GM10248 (cell line): ENCODE measurements at regions not wholly inside any gene's neighbourhood (a gene's known extent, or its start where the extent isn't known, plus 50 kb on each side); places are given as distances from the start of the nearest gene placed in this dataset.

Source experiments
- CTCF ChIA-PET: fragments of 300-600 bp; sonication (Branson Sonifier 250); formaldehyde crosslinking; extraction: SDS; loops from one replicate; lab custom pipeline; 2021; ENCODE audit warnings: antibody characterized with exemption; lab: Yijun Ruan, JAX
- POLR2A ChIA-PET: fragments of 350-650 bp; sonication (Branson Sonifier 250); formaldehyde crosslinking; extraction: SDS; loops from one replicate; lab custom pipeline; 2020; ENCODE audit warnings: antibody characterized with exemption; lab: Yijun Ruan, JAX
- DNase-seq: peaks from one replicate; pipeline ENCODE4 v3.0.0; 2012; ENCODE audit errors: extremely low spot score
- TF ChIP-seq, protein P1 (sequence below): IDR thresholded peaks from 2 replicates; pipeline ENCODE4 v1.5.1; 2012; ENCODE audit warnings: mild to moderate bottlenecking, low read depth; ENCODE audit errors: extremely low read depth, missing control alignments, control extremely low read depth

DNA sequence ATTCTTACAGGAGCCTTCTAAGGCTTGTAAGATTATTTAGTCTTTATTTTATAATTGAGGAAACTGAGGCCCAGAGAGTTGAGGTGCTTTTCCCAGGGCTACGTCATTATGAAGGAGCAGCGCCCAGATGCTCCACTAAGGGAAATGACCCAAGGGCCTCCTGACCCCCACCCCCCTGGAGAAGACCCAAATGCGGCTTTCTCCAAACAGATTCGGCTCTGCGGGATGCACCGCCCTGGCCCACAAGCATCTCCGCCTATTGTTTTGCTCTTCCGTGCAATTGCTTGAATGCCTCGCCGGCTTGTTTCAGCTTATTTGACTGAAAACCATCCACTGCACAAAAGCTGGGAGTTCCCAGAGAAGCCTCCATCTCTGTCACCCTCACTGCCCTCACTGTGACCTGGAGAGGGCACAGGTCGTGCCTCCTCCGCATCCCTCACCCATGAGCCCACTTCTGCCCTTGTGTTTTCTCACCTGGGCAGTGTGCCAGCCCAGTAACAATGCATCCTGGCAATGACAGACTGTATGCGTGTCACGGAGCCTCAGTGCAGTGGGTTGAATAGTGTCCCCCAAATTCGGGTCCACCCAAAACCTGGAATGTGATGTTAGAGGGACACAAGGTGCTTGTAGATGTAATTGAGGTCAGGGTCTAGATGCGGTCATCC lies 790.2 kb downstream of the TBC1D22A start:
- TF ChIP-seq, protein P1, sequence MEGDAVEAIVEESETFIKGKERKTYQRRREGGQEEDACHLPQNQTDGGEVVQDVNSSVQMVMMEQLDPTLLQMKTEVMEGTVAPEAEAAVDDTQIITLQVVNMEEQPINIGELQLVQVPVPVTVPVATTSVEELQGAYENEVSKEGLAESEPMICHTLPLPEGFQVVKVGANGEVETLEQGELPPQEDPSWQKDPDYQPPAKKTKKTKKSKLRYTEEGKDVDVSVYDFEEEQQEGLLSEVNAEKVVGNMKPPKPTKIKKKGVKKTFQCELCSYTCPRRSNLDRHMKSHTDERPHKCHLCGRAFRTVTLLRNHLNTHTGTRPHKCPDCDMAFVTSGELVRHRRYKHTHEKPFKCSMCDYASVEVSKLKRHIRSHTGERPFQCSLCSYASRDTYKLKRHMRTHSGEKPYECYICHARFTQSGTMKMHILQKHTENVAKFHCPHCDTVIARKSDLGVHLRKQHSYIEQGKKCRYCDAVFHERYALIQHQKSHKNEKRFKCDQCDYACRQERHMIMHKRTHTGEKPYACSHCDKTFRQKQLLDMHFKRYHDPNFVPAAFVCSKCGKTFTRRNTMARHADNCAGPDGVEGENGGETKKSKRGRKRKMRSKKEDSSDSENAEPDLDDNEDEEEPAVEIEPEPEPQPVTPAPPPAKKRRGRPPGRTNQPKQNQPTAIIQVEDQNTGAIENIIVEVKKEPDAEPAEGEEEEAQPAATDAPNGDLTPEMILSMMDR = no peak
- DNase-seq = no peak
- ChIA-PET CTCF (no interaction called here), POLR2A (no interaction called here)

DNA sequence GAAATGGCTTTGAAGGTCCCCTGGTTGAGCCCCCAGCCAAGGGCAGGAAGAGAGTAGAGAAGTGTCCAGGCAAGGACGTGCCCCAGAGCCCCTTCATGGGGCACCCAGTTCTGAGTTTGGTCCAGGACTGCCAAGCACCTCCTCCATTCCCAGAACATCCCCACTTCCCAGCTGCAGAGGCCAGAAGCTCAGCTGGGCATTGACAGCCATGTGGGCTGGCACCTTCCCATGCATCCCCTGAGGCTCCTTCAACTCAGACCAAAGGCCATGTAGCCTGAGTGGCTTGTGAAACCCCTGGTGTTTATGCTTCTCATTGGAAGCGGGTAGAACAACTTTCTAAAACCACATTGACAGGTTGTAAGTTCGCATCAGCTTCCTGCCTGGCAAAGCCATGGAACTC lies 789.6 kb downstream of the TBC1D22A start:
- ChIA-PET POLR2A (no interaction called here), CTCF (no interaction called here)
- no peak for DNase-seq
- TF ChIP-seq, protein P1 = no peak

DNA sequence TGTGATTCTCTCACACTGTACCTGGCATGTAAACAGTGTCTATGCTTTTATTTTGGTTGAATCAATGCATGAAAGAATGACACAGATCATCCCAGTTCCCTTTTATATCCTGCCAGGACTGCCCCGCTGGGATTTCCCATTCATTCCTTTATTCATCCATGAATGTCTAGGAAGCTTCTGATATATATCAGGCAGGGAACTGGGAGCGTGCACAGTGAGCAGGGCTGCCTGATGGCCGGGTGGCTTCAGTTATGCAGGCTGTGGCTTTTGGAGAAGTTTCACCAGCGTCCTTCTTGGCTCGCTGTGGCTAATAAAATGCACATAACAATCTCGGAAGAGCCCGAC lies 789.0 kb downstream of the TBC1D22A start:
- CTCF ChIA-PET = no interaction called here
- TF ChIP-seq, protein P1 = no peak
- POLR2A ChIA-PET = no interaction called here
- DNase-seq = no peak

DNA sequence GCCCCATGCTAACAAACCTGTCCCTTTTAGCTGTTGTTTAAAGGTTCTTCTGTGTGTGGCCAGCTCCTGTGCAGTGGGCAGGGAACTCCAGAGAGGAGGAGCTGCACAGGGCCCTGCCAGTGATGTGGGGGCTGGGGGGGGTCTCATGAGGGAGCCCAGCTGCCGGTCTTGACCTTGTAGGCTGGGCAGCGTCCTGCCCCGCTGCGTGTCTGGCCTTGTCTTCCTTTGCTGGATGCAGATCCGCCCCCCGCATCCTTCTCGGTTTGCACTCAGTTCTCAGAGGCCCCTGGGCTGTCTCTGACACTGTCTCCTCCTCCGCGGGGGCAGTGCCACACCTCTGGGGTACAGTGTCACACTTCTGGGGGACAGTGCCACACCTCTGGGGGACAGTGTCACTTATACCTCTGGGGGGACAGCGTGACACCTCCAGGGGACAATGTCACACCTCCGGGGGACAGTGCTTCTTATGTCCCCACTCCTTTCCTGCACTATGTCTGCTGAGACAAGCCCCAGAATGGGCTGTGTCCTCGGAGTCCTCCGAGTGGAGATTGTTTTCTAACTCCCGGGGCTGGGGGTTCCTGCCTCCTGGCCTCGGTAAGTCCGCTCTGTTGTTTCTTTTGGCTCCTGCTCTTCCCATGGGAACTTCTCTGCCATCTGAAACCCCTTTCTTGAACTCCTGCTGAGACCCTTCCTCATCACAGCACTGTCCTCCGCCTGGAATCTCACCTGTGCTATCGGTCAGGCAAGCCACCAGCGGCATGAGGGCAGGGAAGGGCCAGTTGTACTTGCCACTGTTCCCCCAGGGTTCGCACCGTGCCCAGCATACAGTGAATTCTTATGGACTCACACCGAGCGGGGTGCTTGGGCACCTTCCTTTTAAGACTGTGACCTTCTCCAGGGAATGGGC lies 788.3 kb downstream of the TBC1D22A start:
- DNase-seq = no peak
- TF ChIP-seq, protein P1 = no peak
- CTCF ChIA-PET = no interaction called here
- POLR2A ChIA-PET = no interaction called here

DNA sequence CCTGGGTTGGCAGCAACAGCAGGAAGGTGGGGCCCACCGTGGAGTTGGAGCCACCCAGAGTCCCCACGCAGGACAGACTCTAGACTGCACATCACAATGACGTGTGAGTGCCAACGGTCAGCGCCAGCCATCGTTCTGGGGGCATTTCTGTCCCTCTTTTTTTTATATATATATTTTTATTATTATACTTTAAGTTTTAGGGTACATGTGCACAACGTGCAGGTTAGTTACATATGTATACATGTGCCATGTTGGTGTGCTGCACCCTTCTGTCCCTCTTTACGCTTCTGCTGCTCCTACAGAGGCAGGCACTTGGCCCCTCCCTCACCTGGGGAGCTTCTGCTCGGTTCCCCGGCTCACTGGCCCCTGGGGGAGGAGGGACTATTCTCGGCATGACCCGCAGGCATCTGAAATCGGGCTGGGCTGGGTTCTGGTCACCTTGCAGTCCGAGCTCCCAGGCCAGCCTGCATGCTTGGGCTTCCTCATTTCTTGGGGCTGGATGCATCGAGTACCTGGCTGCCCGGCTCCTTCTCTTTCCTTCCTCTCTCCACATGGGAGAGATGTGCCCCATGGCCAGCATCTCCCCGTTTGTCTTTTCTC lies 787.4 kb downstream of the TBC1D22A start:
- TF ChIP-seq, protein P1 = no peak
- DNase-seq = no peak
- CTCF ChIA-PET = interaction anchor here (1.7 kb wide), 1 partner anchor 10 kb away, joined by 6 read pairs; no protein-coding TSS in a partner anchor
- POLR2A ChIA-PET = no interaction called here

DNA sequence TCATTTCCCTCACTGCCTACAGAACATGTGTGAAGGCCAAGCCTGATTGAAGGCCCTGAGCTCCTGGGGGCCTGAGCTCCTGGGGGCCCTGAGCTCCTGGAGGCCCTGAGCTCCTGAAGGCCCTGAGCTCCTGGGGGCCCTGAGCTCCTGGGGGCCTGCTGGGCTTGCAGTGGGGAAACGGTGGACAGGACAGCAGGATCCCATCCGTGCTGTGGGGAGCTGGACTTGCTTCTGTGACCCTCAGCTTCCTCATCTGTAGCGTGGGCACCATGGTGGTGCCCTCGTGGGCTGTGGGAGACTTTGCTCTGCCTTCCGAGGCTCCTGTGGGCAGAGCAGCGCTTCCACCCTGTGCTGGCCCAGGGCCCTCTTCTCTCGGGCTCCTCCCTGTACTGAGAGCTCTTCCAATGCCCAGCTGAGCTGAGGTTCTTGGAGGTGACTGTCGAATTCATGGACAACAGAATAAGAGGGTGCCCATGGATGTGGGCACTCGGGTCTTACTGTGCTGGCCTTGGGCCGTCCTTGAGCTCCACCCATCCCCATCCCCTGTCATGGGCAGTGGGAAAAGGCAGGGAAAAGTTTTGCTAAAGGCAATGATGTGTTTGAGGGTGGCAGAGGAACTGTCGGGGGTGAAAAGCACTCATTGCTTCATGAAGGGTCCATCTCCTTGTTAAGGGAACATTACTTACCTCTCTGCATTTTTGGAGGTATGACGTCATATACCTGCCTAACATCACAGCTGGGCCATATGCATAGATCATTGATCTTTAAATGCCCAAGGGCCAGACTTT lies 786.7 kb downstream of the TBC1D22A start:
- TF ChIP-seq, protein P1 = no peak
- POLR2A ChIA-PET = no interaction called here
- CTCF ChIA-PET = interaction anchor here (1.7 kb wide), 1 partner anchor 10 kb away, joined by 6 read pairs; no protein-coding TSS in a partner anchor
- no peak for DNase-seq
